HG02798 (cell line): ENCODE measurements at regions not wholly inside any gene's neighbourhood (a gene's known extent, or its start where the extent isn't known, plus 50 kb on each side); places are given as distances from the start of the nearest gene placed in this dataset.

Source experiments
- ATAC-seq: cut with Tn5 transposase; IDR thresholded peaks from one replicate; pipeline ENCODE4 v1.9.1; 2021; ENCODE audit warnings: mild to moderate bottlenecking; ENCODE audit not compliant: unreplicated experiment, poor library complexity

- ATAC-seq = no peak
These were observed 1109.3 kb downstream of the TSN start for GRCh38 chr2:122864728-122865127.

GRCh38 chr2:122866095-122866494 is 1110.6 kb downstream of the TSN start:
- ATAC-seq = no peak

- no peak for ATAC-seq
These were observed 1112.5 kb downstream of the TSN start for GRCh38 chr2:122867941-122868340.

GRCh38 chr2:122868646-122869275 is 1113.3 kb downstream of the TSN start:
- ATAC-seq = no peak

- ATAC-seq = no peak
These were observed 1118.5 kb downstream of the TSN start for GRCh38 chr2:122873951-122874350.

- ATAC-seq = no peak
These were observed 1119.8 kb downstream of the TSN start for GRCh38 chr2:122875091-122875865.

- ATAC-seq = no peak
These were observed 1128.4 kb downstream of the TSN start for GRCh38 chr2:122883849-122884248.

- ATAC-seq = no peak
These were observed 1129.4 kb downstream of the TSN start for GRCh38 chr2:122884889-122885288.

- ATAC-seq = no peak
These were observed 1130.0 kb downstream of the TSN start for GRCh38 chr2:122885436-122885835.

- no peak for ATAC-seq
These were observed 1131.2 kb downstream of the TSN start for GRCh38 chr2:122886479-122887145.

- ATAC-seq = no peak
These were observed 1125.5 kb upstream of the CNTNAP5 start for GRCh38 chr2:122899614-122900013.

- no peak for ATAC-seq
These were observed 1119.7 kb upstream of the CNTNAP5 start for GRCh38 chr2:122905431-122905830.

- no peak for ATAC-seq
These were observed 1116.9 kb upstream of the CNTNAP5 start for GRCh38 chr2:122908159-122908558.

GRCh38 chr2:122927197-122927596 is 1097.9 kb upstream of the CNTNAP5 start:
- no peak for ATAC-seq

- no peak for ATAC-seq
These were observed 1097.2 kb upstream of the CNTNAP5 start for GRCh38 chr2:122927710-122928557.

GRCh38 chr2:122929347-122929746 is 1095.7 kb upstream of the CNTNAP5 start:
- ATAC-seq = no peak

GRCh38 chr2:122935506-122935905 is 1089.6 kb upstream of the CNTNAP5 start:
- no peak for ATAC-seq

GRCh38 chr2:122939796-122940195 is 1085.3 kb upstream of the CNTNAP5 start:
- no peak for ATAC-seq

- no peak for ATAC-seq
These were observed 1075.6 kb upstream of the CNTNAP5 start for GRCh38 chr2:122949523-122949922.

- ATAC-seq = no peak
These were observed 1069.3 kb upstream of the CNTNAP5 start for GRCh38 chr2:122955776-122956175.
